ENCODE measurements at regions not wholly inside any gene's neighbourhood (a gene's known extent, or its start where the extent isn't known, plus 50 kb on each side); places are given as distances from the start of the nearest gene placed in this dataset.

DNA sequence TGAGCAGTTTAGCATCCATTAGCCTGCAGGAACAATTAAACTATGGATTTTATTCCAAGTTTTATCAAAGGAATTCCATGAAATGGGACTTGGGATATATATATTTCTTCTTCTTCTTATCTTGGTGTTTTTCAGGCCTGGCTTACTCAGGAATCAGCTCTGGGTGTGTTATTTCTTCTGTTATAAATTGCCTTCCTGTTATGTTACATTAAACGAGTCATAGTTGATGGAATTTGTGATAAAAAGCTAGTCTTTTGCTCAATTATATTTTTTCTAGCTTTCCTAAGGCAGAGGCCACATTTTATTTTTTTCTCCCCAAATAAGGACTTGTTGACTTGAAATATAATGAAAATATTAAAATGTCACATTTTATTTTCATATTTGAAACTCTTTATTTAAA lies 141.3 kb downstream of the EPC1 start:
- no peak overlapping the region for H3K27ac Mint-ChIP-seq
- ATAC-seq, result no peak

More for the DNA sequence above, 141.3 kb downstream of the EPC1 start:
- H3K27ac ChIP-seq (ENCODE audit: low read depth), result no peak overlapping the region
- no peaks in the 10 kb centered on the region for H3K4me1 ChIP-seq (ENCODE audit: insufficient read depth)
- TF ChIP-seq STAT1 (IDR thresholded peaks at IDR 0.05; ENCODE audit: unreplicated experiment), result no peak
- no peak for TF ChIP-seq JUNB (IDR thresholded peaks at IDR 0.05; ENCODE audit: unreplicated experiment)
- TF ChIP-seq EZH2 (IDR thresholded peaks at IDR 0.05; ENCODE audit: low read depth, unreplicated experiment), result no peak
- TF ChIP-seq ZNF331 (CRISPR knock-in tag; IDR thresholded peaks at IDR 0.05; ENCODE audit: low read depth), result no peak
- TF ChIP-seq ETS1 (IDR thresholded peaks at IDR 0.05), result no peak
- no peak for TF ChIP-seq NANOG (IDR thresholded peaks at IDR 0.05; ENCODE audit: borderline replicate concordance)
- TF ChIP-seq ZNF114 (CRISPR knock-in tag; IDR thresholded peaks at IDR 0.05), result no peak
- TF ChIP-seq POLR2AphosphoS5 (IDR thresholded peaks at IDR 0.05; ENCODE audit: low read depth), result no peak
- no peak for TF ChIP-seq CREB1 (CRISPR knock-in tag; IDR thresholded peaks at IDR 0.05; ENCODE audit: low read depth)
- TF ChIP-seq, protein P1, sequence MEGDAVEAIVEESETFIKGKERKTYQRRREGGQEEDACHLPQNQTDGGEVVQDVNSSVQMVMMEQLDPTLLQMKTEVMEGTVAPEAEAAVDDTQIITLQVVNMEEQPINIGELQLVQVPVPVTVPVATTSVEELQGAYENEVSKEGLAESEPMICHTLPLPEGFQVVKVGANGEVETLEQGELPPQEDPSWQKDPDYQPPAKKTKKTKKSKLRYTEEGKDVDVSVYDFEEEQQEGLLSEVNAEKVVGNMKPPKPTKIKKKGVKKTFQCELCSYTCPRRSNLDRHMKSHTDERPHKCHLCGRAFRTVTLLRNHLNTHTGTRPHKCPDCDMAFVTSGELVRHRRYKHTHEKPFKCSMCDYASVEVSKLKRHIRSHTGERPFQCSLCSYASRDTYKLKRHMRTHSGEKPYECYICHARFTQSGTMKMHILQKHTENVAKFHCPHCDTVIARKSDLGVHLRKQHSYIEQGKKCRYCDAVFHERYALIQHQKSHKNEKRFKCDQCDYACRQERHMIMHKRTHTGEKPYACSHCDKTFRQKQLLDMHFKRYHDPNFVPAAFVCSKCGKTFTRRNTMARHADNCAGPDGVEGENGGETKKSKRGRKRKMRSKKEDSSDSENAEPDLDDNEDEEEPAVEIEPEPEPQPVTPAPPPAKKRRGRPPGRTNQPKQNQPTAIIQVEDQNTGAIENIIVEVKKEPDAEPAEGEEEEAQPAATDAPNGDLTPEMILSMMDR (conservative IDR thresholded peaks at IDR 0.05; ENCODE audit: low read depth in 2 of 2), result no peak
- TF ChIP-seq, protein P2, sequence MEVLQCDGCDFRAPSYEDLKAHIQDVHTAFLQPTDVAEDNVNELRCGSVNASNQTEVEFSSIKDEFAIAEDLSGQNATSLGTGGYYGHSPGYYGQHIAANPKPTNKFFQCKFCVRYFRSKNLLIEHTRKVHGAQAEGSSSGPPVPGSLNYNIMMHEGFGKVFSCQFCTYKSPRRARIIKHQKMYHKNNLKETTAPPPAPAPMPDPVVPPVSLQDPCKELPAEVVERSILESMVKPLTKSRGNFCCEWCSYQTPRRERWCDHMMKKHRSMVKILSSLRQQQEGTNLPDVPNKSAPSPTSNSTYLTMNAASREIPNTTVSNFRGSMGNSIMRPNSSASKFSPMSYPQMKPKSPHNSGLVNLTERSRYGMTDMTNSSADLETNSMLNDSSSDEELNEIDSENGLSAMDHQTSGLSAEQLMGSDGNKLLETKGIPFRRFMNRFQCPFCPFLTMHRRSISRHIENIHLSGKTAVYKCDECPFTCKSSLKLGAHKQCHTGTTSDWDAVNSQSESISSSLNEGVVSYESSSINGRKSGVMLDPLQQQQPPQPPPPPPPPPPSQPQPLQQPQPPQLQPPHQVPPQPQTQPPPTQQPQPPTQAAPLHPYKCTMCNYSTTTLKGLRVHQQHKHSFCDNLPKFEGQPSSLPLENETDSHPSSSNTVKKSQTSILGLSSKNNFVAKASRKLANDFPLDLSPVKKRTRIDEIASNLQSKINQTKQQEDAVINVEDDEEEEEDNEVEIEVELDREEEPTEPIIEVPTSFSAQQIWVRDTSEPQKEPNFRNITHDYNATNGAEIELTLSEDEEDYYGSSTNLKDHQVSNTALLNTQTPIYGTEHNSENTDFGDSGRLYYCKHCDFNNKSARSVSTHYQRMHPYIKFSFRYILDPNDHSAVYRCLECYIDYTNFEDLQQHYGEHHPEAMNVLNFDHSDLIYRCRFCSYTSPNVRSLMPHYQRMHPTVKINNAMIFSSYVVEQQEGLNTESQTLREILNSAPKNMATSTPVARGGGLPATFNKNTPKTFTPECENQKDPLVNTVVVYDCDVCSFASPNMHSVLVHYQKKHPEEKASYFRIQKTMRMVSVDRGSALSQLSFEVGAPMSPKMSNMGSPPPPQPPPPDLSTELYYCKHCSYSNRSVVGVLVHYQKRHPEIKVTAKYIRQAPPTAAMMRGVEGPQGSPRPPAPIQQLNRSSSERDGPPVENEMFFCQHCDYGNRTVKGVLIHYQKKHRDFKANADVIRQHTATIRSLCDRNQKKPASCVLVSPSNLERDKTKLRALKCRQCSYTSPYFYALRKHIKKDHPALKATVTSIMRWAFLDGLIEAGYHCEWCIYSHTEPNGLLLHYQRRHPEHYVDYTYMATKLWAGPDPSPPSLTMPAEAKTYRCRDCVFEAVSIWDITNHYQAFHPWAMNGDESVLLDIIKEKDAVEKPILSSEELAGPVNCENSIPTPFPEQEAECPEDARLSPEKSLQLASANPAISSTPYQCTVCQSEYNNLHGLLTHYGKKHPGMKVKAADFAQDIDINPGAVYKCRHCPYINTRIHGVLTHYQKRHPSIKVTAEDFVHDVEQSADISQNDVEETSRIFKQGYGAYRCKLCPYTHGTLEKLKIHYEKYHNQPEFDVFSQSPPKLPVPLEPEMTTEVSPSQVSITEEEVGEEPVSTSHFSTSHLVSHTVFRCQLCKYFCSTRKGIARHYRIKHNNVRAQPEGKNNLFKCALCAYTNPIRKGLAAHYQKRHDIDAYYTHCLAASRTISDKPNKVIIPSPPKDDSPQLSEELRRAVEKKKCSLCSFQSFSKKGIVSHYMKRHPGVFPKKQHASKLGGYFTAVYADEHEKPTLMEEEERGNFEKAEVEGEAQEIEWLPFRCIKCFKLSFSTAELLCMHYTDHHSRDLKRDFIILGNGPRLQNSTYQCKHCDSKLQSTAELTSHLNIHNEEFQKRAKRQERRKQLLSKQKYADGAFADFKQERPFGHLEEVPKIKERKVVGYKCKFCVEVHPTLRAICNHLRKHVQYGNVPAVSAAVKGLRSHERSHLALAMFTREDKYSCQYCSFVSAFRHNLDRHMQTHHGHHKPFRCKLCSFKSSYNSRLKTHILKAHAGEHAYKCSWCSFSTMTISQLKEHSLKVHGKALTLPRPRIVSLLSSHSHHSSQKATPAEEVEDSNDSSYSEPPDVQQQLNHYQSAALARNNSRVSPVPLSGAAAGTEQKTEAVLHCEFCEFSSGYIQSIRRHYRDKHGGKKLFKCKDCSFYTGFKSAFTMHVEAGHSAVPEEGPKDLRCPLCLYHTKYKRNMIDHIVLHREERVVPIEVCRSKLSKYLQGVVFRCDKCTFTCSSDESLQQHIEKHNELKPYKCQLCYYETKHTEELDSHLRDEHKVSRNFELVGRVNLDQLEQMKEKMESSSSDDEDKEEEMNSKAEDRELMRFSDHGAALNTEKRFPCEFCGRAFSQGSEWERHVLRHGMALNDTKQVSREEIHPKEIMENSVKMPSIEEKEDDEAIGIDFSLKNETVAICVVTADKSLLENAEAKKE (CRISPR knock-in tag; IDR thresholded peaks at IDR 0.05), result no peak
- TF ChIP-seq EZH2phosphoT487 (IDR thresholded peaks at IDR 0.05; ENCODE audit: unreplicated experiment), result no peak
- no peak for TF ChIP-seq REST (IDR thresholded peaks at IDR 0.05; ENCODE audit: unreplicated experiment)
- no peak overlapping the region for H2AFZ ChIP-seq
- no peak for DNase-seq (ENCODE audit: low spot score)
- no peaks in the 10 kb centered on the region for H3K36me3 Mint-ChIP-seq (ENCODE audit: low read depth)
- H3K9me2 ChIP-seq (ENCODE audit: insufficient read depth), result no peaks in the 10 kb centered on the region
- H3F3A ChIP-seq (replicated peaks; ENCODE audit: low read depth), result no peaks in the 10 kb centered on the region
- H3K27me3 Mint-ChIP-seq (ENCODE audit: insufficient read depth, low read depth, poor library complexity), result peaks cover 3% of the 10 kb centered on the region
- H3K4me2 ChIP-seq, result no peak overlapping the region
- no peak overlapping the region for H3K4me3 Mint-ChIP-seq
- no peak overlapping the region for H3K4me3 ChIP-seq
- no peaks in the 10 kb centered on the region for H4K20me1 ChIP-seq (replicated peaks; ENCODE audit: insufficient read depth)
- no peaks in the 10 kb centered on the region for H3K36me3 ChIP-seq (ENCODE audit: insufficient read depth)
- no peaks in the 10 kb centered on the region for H3K79me2 ChIP-seq (replicated peaks; ENCODE audit: insufficient read depth)
- no peaks in the 10 kb centered on the region for H3K4me1 Mint-ChIP-seq
- H3K9me3 Mint-ChIP-seq, result peaks cover 6% of the 10 kb centered on the region; the same call in 2 of the 3 replicates
- H3K27me3 ChIP-seq (ENCODE audit: insufficient read depth), result no peaks in the 10 kb centered on the region
